ENCODE measurements at regions not wholly inside any gene's neighbourhood (a gene's known extent, or its start where the extent isn't known, plus 50 kb on each side); places are given as distances from the start of the nearest gene placed in this dataset.
"Not testable (repeated sequence)": the region's sequence is repeated elsewhere in the genome, so short reads cannot be mapped to it uniquely, and the experiment has no call there.

- H3K27me3 ChIP-seq (replicated peaks in 1 of 4; ENCODE audit: control insufficient read depth in 3 of 4, extremely low read depth in 1 of 4, insufficient read depth in 3 of 4, low read length in 3 of 4); H2AFZ ChIP-seq (ENCODE audit: low read length); H3K23ac ChIP-seq (ENCODE audit: insufficient read length); H3K4me2 ChIP-seq (ENCODE audit: insufficient read depth in 1 of 2, low read depth in 2 of 2, low read length in 2 of 2); H2BK120ac ChIP-seq (replicated peaks; ENCODE audit: low read depth, low read length); H2BK20ac ChIP-seq (ENCODE audit: low read length); H3K9me3 ChIP-seq (ENCODE audit: insufficient read depth in 2 of 2, low read depth in 1 of 2, low read length in 1 of 2); H2BK12ac ChIP-seq (ENCODE audit: low read depth, low read length); H3K79me2 ChIP-seq (ENCODE audit: control insufficient read depth in 1 of 2, insufficient read depth in 2 of 2, low read length in 2 of 2); H4K8ac ChIP-seq (ENCODE audit: extremely low read depth, insufficient read depth, low read length); H3K14ac ChIP-seq (ENCODE audit: insufficient read length); H3K79me1 ChIP-seq (ENCODE audit: low read depth, low read length); H2BK15ac ChIP-seq (ENCODE audit: low read length); H3K36me3 ChIP-seq (ENCODE audit: control insufficient read depth in 2 of 4, insufficient read depth in 4 of 4, low read length in 3 of 4); H4K91ac ChIP-seq (replicated peaks; ENCODE audit: insufficient read length, low read length); H4K20me1 ChIP-seq (replicated peaks in 1 of 2; ENCODE audit: control insufficient read depth in 1 of 2, insufficient read depth in 2 of 2, low read length in 2 of 2); H2AK5ac ChIP-seq (ENCODE audit: low read depth, low read length); H3K4me1 ChIP-seq (replicated peaks in 1 of 4; ENCODE audit: control insufficient read depth in 3 of 4, insufficient read depth in 4 of 4, low read length in 3 of 4); H3K18ac ChIP-seq (ENCODE audit: extremely low read depth, low read length); H3K4ac ChIP-seq (replicated peaks; ENCODE audit: insufficient read length, low read depth, low read length); FAIRE-seq; H2BK5ac ChIP-seq (ENCODE audit: low read depth, low read length); DNase-seq (ENCODE audit: low read depth in 1 of 2, low spot score in 2 of 2); H3K4me3 ChIP-seq (ENCODE audit: extremely low read depth in 1 of 4, insufficient read depth in 2 of 4, low read depth in 3 of 4, low read length in 4 of 4); H3K9ac ChIP-seq (replicated peaks in 1 of 4; ENCODE audit: extremely low read depth in 1 of 4, low read depth in 3 of 4, low read length in 3 of 4); H3K27ac ChIP-seq (ENCODE audit: low read depth, low read length); H3K56ac ChIP-seq (replicated peaks; ENCODE audit: insufficient read length, low read depth, low read length); H3K23me2 ChIP-seq (ENCODE audit: low read depth, low read length); H4K5ac ChIP-seq (ENCODE audit: insufficient read length, low read depth, low read length); POLR2A ChIA-PET (ENCODE audit: partially characterized antibody); CTCF ChIA-PET (ENCODE audit: partially characterized antibody): not testable (repeated sequence)
- WGBS, 2 experiments (ENCODE audit: extremely low coverage in 1 of 2, insufficient coverage in 1 of 2, insufficient read length in 1 of 2, insufficient replicate concordance in 2 of 2, low coverage in 1 of 2, low lambda C conversion rate in 2 of 2, missing lambda C conversion rate in 1 of 2) = no CpG with 5 or more reads among the region's 3 CpGs
Measured at GRCh38 chrX:63179852-63180251, 171.3 kb downstream of the SPIN4 start.

GRCh38 chrX:63176578-63176977, 174.6 kb downstream of the SPIN4 start:
- H2BK20ac ChIP-seq (ENCODE audit: low read length); H3K4me2 ChIP-seq (ENCODE audit: insufficient read depth in 1 of 2, low read depth in 2 of 2, low read length in 2 of 2); H2BK5ac ChIP-seq (ENCODE audit: low read depth, low read length); H3K79me2 ChIP-seq (ENCODE audit: control insufficient read depth in 1 of 2, insufficient read depth in 2 of 2, low read length in 2 of 2); H4K91ac ChIP-seq (replicated peaks; ENCODE audit: insufficient read length, low read length); H4K5ac ChIP-seq (ENCODE audit: insufficient read length, low read depth, low read length); H2BK15ac ChIP-seq (ENCODE audit: low read length); H3K23me2 ChIP-seq (ENCODE audit: low read depth, low read length); H3K18ac ChIP-seq (ENCODE audit: extremely low read depth, low read length); H3K4me3 ChIP-seq (ENCODE audit: extremely low read depth in 1 of 4, insufficient read depth in 2 of 4, low read depth in 3 of 4, low read length in 4 of 4); DNase-seq (ENCODE audit: low read depth in 1 of 2, low spot score in 2 of 2); FAIRE-seq; H3K79me1 ChIP-seq (ENCODE audit: low read depth, low read length); H4K8ac ChIP-seq (ENCODE audit: extremely low read depth, insufficient read depth, low read length); H4K20me1 ChIP-seq (replicated peaks in 1 of 2; ENCODE audit: control insufficient read depth in 1 of 2, insufficient read depth in 2 of 2, low read length in 2 of 2); CTCF ChIA-PET (ENCODE audit: partially characterized antibody); H3K9me3 ChIP-seq (ENCODE audit: insufficient read depth in 2 of 2, low read depth in 1 of 2, low read length in 1 of 2); H3K23ac ChIP-seq (ENCODE audit: insufficient read length); H3K9ac ChIP-seq (replicated peaks in 1 of 4; ENCODE audit: extremely low read depth in 1 of 4, low read depth in 3 of 4, low read length in 3 of 4); H3K4ac ChIP-seq (replicated peaks; ENCODE audit: insufficient read length, low read depth, low read length); H3K36me3 ChIP-seq (ENCODE audit: control insufficient read depth in 2 of 4, insufficient read depth in 4 of 4, low read length in 3 of 4); H2AFZ ChIP-seq (ENCODE audit: low read length); H3K56ac ChIP-seq (replicated peaks; ENCODE audit: insufficient read length, low read depth, low read length); H2BK120ac ChIP-seq (replicated peaks; ENCODE audit: low read depth, low read length); H3K27ac ChIP-seq (ENCODE audit: low read depth, low read length); H3K4me1 ChIP-seq (replicated peaks in 1 of 4; ENCODE audit: control insufficient read depth in 3 of 4, insufficient read depth in 4 of 4, low read length in 3 of 4); H2BK12ac ChIP-seq (ENCODE audit: low read depth, low read length); H3K27me3 ChIP-seq (replicated peaks in 1 of 4; ENCODE audit: control insufficient read depth in 3 of 4, extremely low read depth in 1 of 4, insufficient read depth in 3 of 4, low read length in 3 of 4); H2AK5ac ChIP-seq (ENCODE audit: low read depth, low read length); H3K14ac ChIP-seq (ENCODE audit: insufficient read length); POLR2A ChIA-PET (ENCODE audit: partially characterized antibody): not testable (repeated sequence)
- WGBS, 2 experiments (ENCODE audit: extremely low coverage in 1 of 2, insufficient coverage in 1 of 2, insufficient read length in 1 of 2, insufficient replicate concordance in 2 of 2, low coverage in 1 of 2, low lambda C conversion rate in 2 of 2, missing lambda C conversion rate in 1 of 2) = no CpG with 5 or more reads among the region's 4 CpGs

All from H1 (cell line).